IMR-90 (cell line): ENCODE measurements at regions not wholly inside any gene's neighbourhood (a gene's known extent, or its start where the extent isn't known, plus 50 kb on each side); places are given as distances from the start of the nearest gene placed in this dataset.

Experiments used
- ATAC-seq: fragments of 200-7000 bp; cut with Tn5 transposase; 2 replicates; pipeline ENCODE4 v1.9.1; 2020; ENCODE audit warnings: low read depth, mild to moderate bottlenecking, moderate library complexity
- BruUV-seq: library from RNA; stranded (reverse); fragments of 400-500 nt; replicated peaks from 2 replicates; lab custom pipeline; 2021; lab: Mats Ljungman, UMichigan
- CTCF ChIA-PET: fragments of 300-600 bp; formaldehyde crosslinking; extraction: SDS; loops from one replicate; lab custom pipeline; 2021; ENCODE audit warnings: antibody characterized with exemption; lab: Yijun Ruan, JAX
- POLR2A ChIA-PET: fragments of 300-600 bp; sonication (Branson Sonifier 250); formaldehyde crosslinking; loops from one replicate; lab custom pipeline; 2022; ENCODE audit warnings: antibody characterized with exemption; ENCODE audit not compliant: unreplicated experiment; lab: Charles Lee
- DNase-seq: peaks from one replicate; pipeline ENCODE4 v3.0.0; 2013
- H2AFZ ChIP-seq: replicated peaks from 2 replicates; pipeline ENCODE3; 2013; ENCODE audit warnings: low read length, mild to moderate bottlenecking; ENCODE audit not compliant: poor library complexity
- H2AK5ac ChIP-seq: 2 replicates; pipeline ENCODE4 v1.6.1; 2013; ENCODE audit warnings: low read depth, low read length, inconsistent platforms
- H2AK9ac ChIP-seq: replicated peaks from 2 replicates; pipeline ENCODE3; 2013; ENCODE audit warnings: mild to moderate bottlenecking, low read depth, low read length, moderate library complexity; ENCODE audit not compliant: poor library complexity
- H2BK120ac ChIP-seq: 2 replicates; pipeline ENCODE4 v1.6.1; 2013; ENCODE audit warnings: low read depth, low read length, inconsistent platforms
- H2BK15ac ChIP-seq: 3 replicates; pipeline ENCODE4 v1.6.1; 2013; ENCODE audit warnings: low read depth, low read length, inconsistent platforms
- H2BK20ac ChIP-seq: 2 replicates; pipeline ENCODE4 v1.6.1; 2013; ENCODE audit warnings: low read depth, mild to moderate bottlenecking, inconsistent platforms, low read length, moderate library complexity
- H2BK5ac ChIP-seq: 2 replicates; pipeline ENCODE4 v1.6.1; 2013; ENCODE audit warnings: mild to moderate bottlenecking, low read depth, low read length, inconsistent platforms; ENCODE audit not compliant: poor library complexity, severe bottlenecking
- H3K14ac ChIP-seq: replicated peaks from 2 replicates; pipeline ENCODE4 v1.6.1; 2013; ENCODE audit warnings: low read depth, low read length, inconsistent platforms
- H3K18ac ChIP-seq: 2 replicates; pipeline ENCODE4 v1.6.1; 2013; ENCODE audit warnings: low read depth, low read length, control low read depth
- H3K23ac ChIP-seq: 2 replicates; pipeline ENCODE4 v1.6.1; 2013; ENCODE audit warnings: low read depth, low read length, inconsistent platforms
- H3K27ac ChIP-seq: 2 replicates; pipeline ENCODE4 v1.5.1; 2013; ENCODE audit warnings: mild to moderate bottlenecking, control low read depth, low read length; ENCODE audit not compliant: insufficient read depth
- H3K27me3 ChIP-seq: 2 replicates; pipeline ENCODE4 v1.6.1; 2013; ENCODE audit warnings: low read length; ENCODE audit not compliant: control insufficient read depth, insufficient read depth
- H3K36me3 ChIP-seq: 2 replicates; pipeline ENCODE4 v1.6.1; 2013; ENCODE audit warnings: low read length, mixed read lengths; ENCODE audit not compliant: control insufficient read depth, insufficient read depth
- H3K4ac ChIP-seq: 2 replicates; pipeline ENCODE4 v1.6.1; 2013; ENCODE audit warnings: low read depth, low read length, inconsistent platforms
- H3K4me1 ChIP-seq: 2 replicates; pipeline ENCODE4 v1.6.1; 2013; ENCODE audit warnings: low read length, mixed read lengths; ENCODE audit not compliant: control insufficient read depth, insufficient read depth
- H3K4me2 ChIP-seq: 2 replicates; pipeline ENCODE4 v1.6.1; 2013; ENCODE audit warnings: low read depth, mild to moderate bottlenecking, control low read depth, low read length, moderate library complexity
- H3K4me3 ChIP-seq: 2 replicates; pipeline ENCODE4 v1.5.1; 2013; ENCODE audit warnings: low read depth, mild to moderate bottlenecking, control low read depth, low read length, moderate library complexity; ENCODE audit not compliant: insufficient read depth
- H3K56ac ChIP-seq: 2 replicates; pipeline ENCODE4 v1.6.1; 2013; ENCODE audit warnings: low read length, inconsistent platforms; ENCODE audit not compliant: insufficient read depth; ENCODE audit errors: extremely low read depth
- H3K79me1 ChIP-seq, 2 experiments: 2 replicates each; pipeline ENCODE4 v1.6.1; 2013; ENCODE audit warnings: low read length in 2 of 2, inconsistent platforms in 1 of 2, low read depth in 1 of 2
- H3K9ac ChIP-seq: 2 replicates; pipeline ENCODE4 v1.6.1; 2013; ENCODE audit warnings: low read depth, low read length, control low read depth
- H3K9me1 ChIP-seq: 2 replicates; pipeline ENCODE4 v1.6.1; 2013; ENCODE audit warnings: low read length, inconsistent platforms; ENCODE audit not compliant: insufficient read depth
- H3K9me3 ChIP-seq: 2 replicates; pipeline ENCODE4 v1.6.1; 2013; ENCODE audit warnings: low read length; ENCODE audit not compliant: control insufficient read depth, insufficient read depth
- H4K20me1 ChIP-seq: 2 replicates; pipeline ENCODE4 v1.6.1; 2013; ENCODE audit warnings: low read length, inconsistent platforms; ENCODE audit not compliant: insufficient read depth
- H4K5ac ChIP-seq: 2 replicates; pipeline ENCODE4 v1.6.1; 2013; ENCODE audit warnings: mild to moderate bottlenecking, low read depth, low read length, control low read depth
- H4K8ac ChIP-seq, 2 experiments: 2 replicates each; pipeline ENCODE4 v1.6.1; 2013; ENCODE audit warnings: low read depth in 2 of 2, low read length in 2 of 2, control low read depth in 1 of 2, inconsistent platforms in 1 of 2
- H4K91ac ChIP-seq: 2 replicates; pipeline ENCODE4 v1.6.1; 2013; ENCODE audit warnings: low read depth, low read length, inconsistent platforms; ENCODE audit not compliant: insufficient read depth
- CHD1 ChIP-seq: IDR thresholded peaks from 2 replicates; pipeline ENCODE4 v1.6.1; 2012; ENCODE audit warnings: low read depth, low read length, improper control_type of control experiment
- FOS ChIP-seq: fragments of 150-350 bp; IDR thresholded peaks from 2 replicates; pipeline ENCODE4 v1.6.1; 2016; ENCODE audit warnings: low read depth, low read length
- MAZ ChIP-seq: IDR thresholded peaks from 2 replicates; pipeline ENCODE4 v1.6.1; 2012; ENCODE audit warnings: low read depth, mild to moderate bottlenecking, low read length, improper control_type of control experiment, moderate library complexity, borderline replicate concordance
- POLR2A ChIP-seq: IDR thresholded peaks from 2 replicates; pipeline ENCODE4 v1.6.1; 2012; ENCODE audit warnings: mild to moderate bottlenecking, low read depth, low read length
- WGBS, 2 experiments: methylation state at CpG; one replicate each; pipeline versions ENCODE4 v1.1.5 to v1.1.7; 2013; ENCODE audit warnings: missing lambda C conversion rate in 2 of 2; ENCODE audit not compliant: insufficient read length in 1 of 2; ENCODE audit errors: extremely low coverage in 2 of 2; 5-methylcytosine and 5-hydroxymethylcytosine counted together
- dilution Hi-C: fragments of 300-500 bp; cut with HindIII; formaldehyde crosslinking; loops from one replicate; pipeline ENCODE4 v1.14.3; 2018; ENCODE audit warnings: low sequenced_read_pairs; ENCODE audit not compliant: unreplicated experiment
- in situ Hi-C: fragments of 300-500 bp; cut with MboI; formaldehyde crosslinking; loops from 3 replicates; pipeline ENCODE4 v1.14.3; 2019; ENCODE audit warnings: low sequenced_read_pairs, inconsistent platforms, mixed read lengths
- intact Hi-C: fragments of 100-400 bp; cut with micrococcal nuclease; formaldehyde crosslinking; loops from 2 replicates; pipeline ENCODE4 v1.10.0; 2022
- TF ChIP-seq, protein P1 (sequence below): fragments of 150-350 bp; IDR thresholded peaks from 2 replicates; pipeline ENCODE4 v1.6.1; 2017; ENCODE audit warnings: mild to moderate bottlenecking, antibody characterized with exemption, low read length, low read depth

DNA sequence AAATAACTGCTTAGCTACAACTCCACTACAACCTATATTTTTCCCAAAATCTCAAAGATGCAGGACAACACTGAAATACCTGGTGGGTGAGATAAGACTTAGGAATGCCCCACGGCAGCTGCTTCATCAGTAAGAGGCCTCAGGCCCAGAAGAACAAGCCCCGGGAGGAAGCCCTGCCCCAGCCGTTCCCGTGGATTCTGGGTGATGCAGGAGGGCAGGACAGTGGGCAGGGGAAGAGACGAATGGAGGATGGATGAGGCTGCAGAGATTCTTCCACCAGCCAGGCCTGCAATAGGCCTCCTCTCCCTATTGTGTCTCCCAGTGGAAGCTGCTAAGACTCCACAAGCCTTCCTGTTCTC is 197.9 kb upstream of the HDAC4 start:
- ChIA-PET POLR2A (no interaction called here), CTCF (no interaction called here)
- BruUV-seq: no TSS peak
- H2BK15ac ChIP-seq: no peak overlapping the region
- H2AK5ac ChIP-seq: no peak overlapping the region
- H3K27me3 ChIP-seq: no peaks in the 10 kb centered on the region
- H3K36me3 ChIP-seq: no peaks in the 10 kb centered on the region
- dilution Hi-C loops (no loop called here), intact Hi-C loops (no loop called here), in situ Hi-C loops (no loop called here)
- H3K4me2 ChIP-seq: no peak overlapping the region
- no peak for DNase-seq
- TF ChIP-seq, protein P1, sequence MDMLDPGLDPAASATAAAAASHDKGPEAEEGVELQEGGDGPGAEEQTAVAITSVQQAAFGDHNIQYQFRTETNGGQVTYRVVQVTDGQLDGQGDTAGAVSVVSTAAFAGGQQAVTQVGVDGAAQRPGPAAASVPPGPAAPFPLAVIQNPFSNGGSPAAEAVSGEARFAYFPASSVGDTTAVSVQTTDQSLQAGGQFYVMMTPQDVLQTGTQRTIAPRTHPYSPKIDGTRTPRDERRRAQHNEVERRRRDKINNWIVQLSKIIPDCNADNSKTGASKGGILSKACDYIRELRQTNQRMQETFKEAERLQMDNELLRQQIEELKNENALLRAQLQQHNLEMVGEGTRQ: no peak
- TF ChIP-seq MAZ (no peak), FOS (no peak), POLR2A (no peak), CHD1 (no peak)
- no peak overlapping the region for H4K91ac ChIP-seq
- peaks cover 55% of the 10 kb centered on the region for H3K9me3 ChIP-seq
- no peak overlapping the region for H4K8ac ChIP-seq
- H3K4ac ChIP-seq: no peak overlapping the region
- H4K5ac ChIP-seq: no peak overlapping the region
- no peak overlapping the region for H2AK9ac ChIP-seq
- H3K14ac ChIP-seq: no peak overlapping the region
- H3K9me1 ChIP-seq: no peaks in the 10 kb centered on the region
- no peak overlapping the region for H3K27ac ChIP-seq
- no peak overlapping the region for H3K23ac ChIP-seq
- H3K79me1 ChIP-seq: no peaks in the 10 kb centered on the region
- H3K9ac ChIP-seq: no peak overlapping the region
- no peak overlapping the region for H2AFZ ChIP-seq
- no peak overlapping the region for H3K4me3 ChIP-seq
- H2BK5ac ChIP-seq: no peak overlapping the region
- H4K20me1 ChIP-seq: no peaks in the 10 kb centered on the region
- no peak for ATAC-seq
- H3K4me1 ChIP-seq: no peaks in the 10 kb centered on the region
- WGBS, 2 experiments: no CpG with 5 or more reads among the region's 5 CpGs
- H2BK120ac ChIP-seq: no peak overlapping the region
- no peak overlapping the region for H3K18ac ChIP-seq
- no peak overlapping the region for H3K56ac ChIP-seq
- H2BK20ac ChIP-seq: no peak overlapping the region
